ENCODE measurements at regions not wholly inside any gene's neighbourhood (a gene's known extent, or its start where the extent isn't known, plus 50 kb on each side); places are given as distances from the start of the nearest gene placed in this dataset.

- TF ChIP-seq CTCF (IDR thresholded peaks at IDR 0.05): no peak
- no peak for TF ChIP-seq POLR2A (IDR thresholded peaks at IDR 0.05)
- no peak for TF ChIP-seq POLR2AphosphoS5 (IDR thresholded peaks at IDR 0.05)
These were observed 196.9 kb upstream of the PUM3 start for GRCh38 chr9:3040761-3041160.
